Right atrium auricular region (tissue), 2 donors: ENCODE measurements at regions not wholly inside any gene's neighbourhood (a gene's known extent, or its start where the extent isn't known, plus 50 kb on each side); places are given as distances from the start of the nearest gene placed in this dataset.

ENCODE experiments used
- DNase-seq: peaks from one replicate; pipeline ENCODE4 v3.0.0-alpha.2; 2019; ENCODE audit warnings: low spot score
- H3K27ac ChIP-seq, 2 donors: fragments of 200-600 bp; sonication (generic); 1 replicate in 1 of 2; 2 replicates in 1 of 2; pipeline ENCODE4 v1.5.1; 2016 to 2019
- H3K27me3 ChIP-seq, 2 donors: fragments of 200-600 bp; sonication (generic); one replicate each; pipeline versions ENCODE4 v1.5.1 to v1.6.0; 2017 to 2019
- H3K36me3 ChIP-seq: fragments of 200-600 bp; sonication (generic); one replicate; pipeline ENCODE4 v1.5.1; 2016
- H3K4me1 ChIP-seq, 2 donors: fragments of 200-600 bp; sonication (generic); one replicate each; pipeline versions ENCODE4 v1.5.1 to v1.6.0; 2017 to 2019
- H3K4me3 ChIP-seq, 2 donors: fragments of 200-600 bp; sonication (generic); 1 replicate in 1 of 2; 2 replicates in 1 of 2; pipeline ENCODE4 v1.5.1; 2017 to 2019; ENCODE audit warnings: mild to moderate bottlenecking in 1 of 2, moderate library complexity in 1 of 2
- H3K9me3 ChIP-seq, 2 donors: fragments of 200-600 bp; sonication (generic); one replicate each; pipeline ENCODE4 v1.5.1; 2019
- TF ChIP-seq, protein P1 (sequence below), 2 donors: fragments of 200-600 bp; sonication (generic); IDR thresholded peaks; one replicate each; pipeline ENCODE4 v1.5.1; 2019; ENCODE audit warnings: antibody characterized with exemption in 2 of 2

DNA sequence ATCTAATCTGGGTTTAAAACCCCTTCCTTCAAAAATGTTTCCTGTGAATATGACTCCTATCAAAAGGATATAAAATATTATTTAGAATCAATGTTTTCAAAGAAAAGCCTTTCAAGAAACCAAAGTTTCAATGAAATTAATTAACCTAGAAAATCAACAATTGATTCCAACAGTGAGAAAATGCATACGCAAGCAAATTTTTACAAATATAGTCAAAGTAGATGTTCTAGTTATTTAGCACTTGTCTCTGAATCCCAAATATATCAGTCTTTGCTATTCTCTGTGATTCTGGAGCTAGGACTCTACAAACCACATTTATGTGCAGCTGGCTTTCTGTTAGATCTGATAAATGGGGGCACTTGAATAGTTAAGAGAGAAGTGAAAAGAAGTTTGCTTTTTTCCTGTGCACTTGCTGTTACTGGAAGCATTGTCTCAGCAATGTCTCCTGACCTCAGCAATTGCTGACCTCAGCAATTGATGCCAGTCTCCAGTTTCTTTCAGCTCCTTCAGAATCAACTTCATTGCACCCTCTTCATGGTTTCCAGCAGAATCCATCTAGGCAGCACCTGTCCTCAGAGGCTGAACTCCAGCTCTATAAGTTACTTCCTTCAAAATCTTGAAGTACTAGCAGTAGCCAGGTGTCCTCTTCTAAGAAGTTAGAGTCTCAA is 879.9 kb upstream of the LRRN3 start:
- no peaks in the 10 kb centered on the region for H3K9me3 ChIP-seq
- no peak overlapping the region for H3K4me3 ChIP-seq
- DNase-seq: no peak
- H3K36me3 ChIP-seq: no peaks in the 10 kb centered on the region
- no peak overlapping the region for H3K27ac ChIP-seq
- no peaks in the 10 kb centered on the region for H3K4me1 ChIP-seq
- TF ChIP-seq, protein P1, sequence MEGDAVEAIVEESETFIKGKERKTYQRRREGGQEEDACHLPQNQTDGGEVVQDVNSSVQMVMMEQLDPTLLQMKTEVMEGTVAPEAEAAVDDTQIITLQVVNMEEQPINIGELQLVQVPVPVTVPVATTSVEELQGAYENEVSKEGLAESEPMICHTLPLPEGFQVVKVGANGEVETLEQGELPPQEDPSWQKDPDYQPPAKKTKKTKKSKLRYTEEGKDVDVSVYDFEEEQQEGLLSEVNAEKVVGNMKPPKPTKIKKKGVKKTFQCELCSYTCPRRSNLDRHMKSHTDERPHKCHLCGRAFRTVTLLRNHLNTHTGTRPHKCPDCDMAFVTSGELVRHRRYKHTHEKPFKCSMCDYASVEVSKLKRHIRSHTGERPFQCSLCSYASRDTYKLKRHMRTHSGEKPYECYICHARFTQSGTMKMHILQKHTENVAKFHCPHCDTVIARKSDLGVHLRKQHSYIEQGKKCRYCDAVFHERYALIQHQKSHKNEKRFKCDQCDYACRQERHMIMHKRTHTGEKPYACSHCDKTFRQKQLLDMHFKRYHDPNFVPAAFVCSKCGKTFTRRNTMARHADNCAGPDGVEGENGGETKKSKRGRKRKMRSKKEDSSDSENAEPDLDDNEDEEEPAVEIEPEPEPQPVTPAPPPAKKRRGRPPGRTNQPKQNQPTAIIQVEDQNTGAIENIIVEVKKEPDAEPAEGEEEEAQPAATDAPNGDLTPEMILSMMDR (IDR thresholded peaks at IDR 0.05): no peak
- H3K27me3 ChIP-seq: no peaks in the 10 kb centered on the region

DNA sequence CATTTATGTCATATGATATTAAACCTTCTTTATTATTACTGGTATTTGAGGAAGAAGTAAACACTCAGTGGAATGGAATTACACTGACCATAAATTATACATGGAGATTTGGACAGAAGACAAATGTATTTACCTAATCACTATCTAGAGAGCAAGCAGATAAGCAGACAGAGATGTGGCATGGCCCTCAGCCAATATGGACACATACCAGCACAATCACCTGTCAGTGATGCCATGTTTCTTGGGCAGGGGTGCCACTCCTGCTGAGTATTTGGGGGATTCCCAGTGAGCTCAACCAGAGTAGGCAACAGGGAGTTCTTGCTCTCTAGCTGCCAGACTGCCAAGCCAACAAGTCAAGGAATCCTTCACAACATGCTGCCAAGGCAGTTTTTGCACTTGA is 866.3 kb upstream of the LRRN3 start:
- Histone ChIP-seq H3K36me3 (no peaks in the 10 kb centered on the region), H3K4me3 (no peak overlapping the region)
- TF ChIP-seq, protein P1 (IDR thresholded peaks at IDR 0.05): no peak

DNA sequence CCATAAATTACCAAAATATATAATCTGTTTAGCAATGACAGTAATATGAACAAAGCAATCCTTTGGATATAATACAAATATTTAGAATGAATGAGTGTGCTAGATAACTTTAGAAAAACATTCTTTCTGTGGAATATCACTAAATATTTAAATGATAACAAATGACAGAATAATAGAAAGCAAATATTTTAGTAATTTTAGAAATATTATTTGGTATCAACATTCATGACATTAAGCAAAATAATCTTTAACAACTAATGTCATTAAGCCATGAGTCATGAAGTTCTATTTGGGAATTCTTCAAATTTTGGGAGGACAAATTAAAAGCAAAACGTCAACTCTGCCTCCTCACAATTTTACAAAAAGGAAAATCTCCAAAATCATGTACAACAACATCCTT is 844.8 kb upstream of the LRRN3 start:
- Histone ChIP-seq H3K36me3 (no peaks in the 10 kb centered on the region), H3K4me1 (no peaks in the 10 kb centered on the region), H3K27me3 (no peaks in the 10 kb centered on the region), H3K9me3 (no peaks in the 10 kb centered on the region), H3K27ac (no peak overlapping the region), H3K4me3 (no peak overlapping the region)
- TF ChIP-seq, protein P1 (IDR thresholded peaks at IDR 0.05): no peak
- no peak for DNase-seq

More for the DNA sequence above, 866.3 kb upstream of the LRRN3 start:
- Histone ChIP-seq H3K9me3 (no peaks in the 10 kb centered on the region), H3K27me3 (no peaks in the 10 kb centered on the region), H3K27ac (no peak overlapping the region), H3K4me1 (no peaks in the 10 kb centered on the region)
- no peak for DNase-seq

DNA sequence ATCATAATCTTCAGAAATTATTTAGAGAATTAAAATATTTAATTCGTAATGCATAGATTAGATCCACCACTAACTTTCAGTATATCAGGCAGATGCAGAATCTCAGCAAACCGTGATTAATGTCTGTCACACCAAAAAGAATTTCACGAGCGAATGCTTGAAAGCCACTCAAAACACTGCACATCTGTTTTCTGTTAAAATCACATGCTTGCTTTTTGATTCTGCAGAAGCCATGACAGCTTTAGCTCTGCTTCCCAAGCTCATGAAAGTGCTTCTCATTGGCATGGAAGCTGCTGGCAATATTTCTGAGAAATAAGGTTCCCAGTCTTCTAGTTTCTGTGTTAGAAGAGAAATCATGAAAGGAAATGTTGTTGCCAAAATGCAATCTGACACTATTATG is 837.8 kb upstream of the LRRN3 start:
- DNase-seq: no peak
- Histone ChIP-seq H3K27ac (no peak overlapping the region), H3K36me3 (no peaks in the 10 kb centered on the region), H3K9me3 (no peaks in the 10 kb centered on the region), H3K4me1 (no peaks in the 10 kb centered on the region), H3K4me3 (no peak overlapping the region), H3K27me3 (no peaks in the 10 kb centered on the region)
- TF ChIP-seq, protein P1 (IDR thresholded peaks at IDR 0.05): no peak

DNA sequence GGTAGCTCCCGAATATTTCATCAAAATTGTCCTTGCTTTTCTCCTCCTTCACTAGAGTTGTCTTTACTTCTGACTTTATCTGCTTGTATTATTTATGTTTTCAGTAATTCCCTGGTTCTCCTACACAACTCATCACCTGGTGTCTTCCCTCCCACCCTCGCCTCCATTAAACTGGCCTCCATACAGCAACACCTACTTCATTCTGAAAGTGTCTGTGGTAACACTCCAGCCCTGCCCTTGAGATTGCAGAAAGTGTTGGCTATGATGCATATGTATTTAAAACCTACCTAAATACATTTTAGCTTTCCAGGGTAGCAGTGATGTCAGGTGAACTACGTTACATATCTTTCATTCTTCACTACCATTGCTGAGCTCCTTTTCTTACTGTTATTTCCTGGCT is 833.3 kb upstream of the LRRN3 start:
- TF ChIP-seq, protein P1 (IDR thresholded peaks at IDR 0.05): no peak
- DNase-seq: no peak
- Histone ChIP-seq H3K4me3 (no peak overlapping the region), H3K27ac (no peak overlapping the region), H3K27me3 (no peaks in the 10 kb centered on the region), H3K36me3 (no peaks in the 10 kb centered on the region), H3K9me3 (no peaks in the 10 kb centered on the region), H3K4me1 (no peaks in the 10 kb centered on the region)

DNA sequence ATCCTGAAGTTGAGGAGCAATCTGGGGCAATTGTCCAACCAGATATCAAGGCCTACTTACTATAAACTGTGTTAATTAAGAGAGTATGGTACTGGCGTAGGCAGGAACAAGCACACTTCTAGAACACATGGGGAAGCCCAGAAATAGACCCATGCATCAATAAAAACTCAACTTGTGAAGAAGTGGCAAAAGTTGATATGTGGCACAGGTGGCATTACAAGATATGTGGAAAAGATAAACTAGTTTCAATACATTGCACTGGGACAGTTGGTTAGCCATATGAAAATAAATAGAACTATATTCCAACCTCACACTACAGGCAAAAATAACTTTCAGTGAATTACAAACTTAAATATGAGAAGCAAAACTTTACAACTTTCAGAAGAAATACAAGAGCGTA is 828.7 kb upstream of the LRRN3 start:
- TF ChIP-seq, protein P1 (IDR thresholded peaks at IDR 0.05): no peak
- Histone ChIP-seq H3K36me3 (no peaks in the 10 kb centered on the region), H3K27me3 (no peaks in the 10 kb centered on the region), H3K4me1 (no peaks in the 10 kb centered on the region), H3K9me3 (no peaks in the 10 kb centered on the region), H3K27ac (no peak overlapping the region), H3K4me3 (no peak overlapping the region)
- no peak for DNase-seq
